ENCODE measurements at regions not wholly inside any gene's neighbourhood (a gene's known extent, or its start where the extent isn't known, plus 50 kb on each side); places are given as distances from the start of the nearest gene placed in this dataset.

- TF ChIP-seq, protein P1, sequence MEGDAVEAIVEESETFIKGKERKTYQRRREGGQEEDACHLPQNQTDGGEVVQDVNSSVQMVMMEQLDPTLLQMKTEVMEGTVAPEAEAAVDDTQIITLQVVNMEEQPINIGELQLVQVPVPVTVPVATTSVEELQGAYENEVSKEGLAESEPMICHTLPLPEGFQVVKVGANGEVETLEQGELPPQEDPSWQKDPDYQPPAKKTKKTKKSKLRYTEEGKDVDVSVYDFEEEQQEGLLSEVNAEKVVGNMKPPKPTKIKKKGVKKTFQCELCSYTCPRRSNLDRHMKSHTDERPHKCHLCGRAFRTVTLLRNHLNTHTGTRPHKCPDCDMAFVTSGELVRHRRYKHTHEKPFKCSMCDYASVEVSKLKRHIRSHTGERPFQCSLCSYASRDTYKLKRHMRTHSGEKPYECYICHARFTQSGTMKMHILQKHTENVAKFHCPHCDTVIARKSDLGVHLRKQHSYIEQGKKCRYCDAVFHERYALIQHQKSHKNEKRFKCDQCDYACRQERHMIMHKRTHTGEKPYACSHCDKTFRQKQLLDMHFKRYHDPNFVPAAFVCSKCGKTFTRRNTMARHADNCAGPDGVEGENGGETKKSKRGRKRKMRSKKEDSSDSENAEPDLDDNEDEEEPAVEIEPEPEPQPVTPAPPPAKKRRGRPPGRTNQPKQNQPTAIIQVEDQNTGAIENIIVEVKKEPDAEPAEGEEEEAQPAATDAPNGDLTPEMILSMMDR (IDR thresholded peaks at IDR 0.05; ENCODE audit: insufficient read depth, low read depth, low read length): no peak
- Histone ChIP-seq H3K4me3 (ENCODE audit: low read depth, low read length) (no peak overlapping the region), H3K36me3 (ENCODE audit: control insufficient read depth, insufficient read depth, low read length) (no peaks in the 10 kb centered on the region), H3K27me3 (ENCODE audit: control insufficient read depth, insufficient read depth, low read length) (no peaks in the 10 kb centered on the region)
- ChIA-PET POLR2A (no interaction called here), CTCF (no interaction called here)
- no peak for DNase-seq (ENCODE audit: low read depth)
Observed at GRCh38 chr9:7592321-7593316, 207.0 kb downstream of the DMAC1 start.

GRCh38 chr9:7591501-7591900 lies 208.1 kb downstream of the DMAC1 start:
- Histone ChIP-seq H3K4me3 (ENCODE audit: low read depth, low read length) (no peak overlapping the region), H3K27me3 (ENCODE audit: control insufficient read depth, insufficient read depth, low read length) (no peaks in the 10 kb centered on the region), H3K36me3 (ENCODE audit: control insufficient read depth, insufficient read depth, low read length) (no peaks in the 10 kb centered on the region)
- POLR2A ChIA-PET: no interaction called here
- CTCF ChIA-PET: interaction anchor here (0.7 kb wide), 1 partner anchor 218 kb away, joined by 3 read pairs; no protein-coding TSS in a partner anchor
- no peak for DNase-seq (ENCODE audit: low read depth)
- TF ChIP-seq, protein P1 (IDR thresholded peaks at IDR 0.05; ENCODE audit: insufficient read depth, low read depth, low read length): no peak

GRCh38 chr9:7580568-7580967 lies 219.0 kb downstream of the DMAC1 start:
- Histone ChIP-seq H3K27me3 (ENCODE audit: control insufficient read depth, insufficient read depth, low read length) (no peaks in the 10 kb centered on the region), H3K36me3 (ENCODE audit: control insufficient read depth, insufficient read depth, low read length) (no peaks in the 10 kb centered on the region), H3K4me3 (ENCODE audit: low read depth, low read length) (no peak overlapping the region)
- ChIA-PET POLR2A (no interaction called here), CTCF (interaction anchor here (1.1 kb wide), 1 partner anchor 10 kb away, joined by 4 read pairs; no protein-coding TSS in a partner anchor)
- DNase-seq (ENCODE audit: low read depth): no peak
- TF ChIP-seq, protein P1 (IDR thresholded peaks at IDR 0.05; ENCODE audit: insufficient read depth, low read depth, low read length): no peak

DNA sequence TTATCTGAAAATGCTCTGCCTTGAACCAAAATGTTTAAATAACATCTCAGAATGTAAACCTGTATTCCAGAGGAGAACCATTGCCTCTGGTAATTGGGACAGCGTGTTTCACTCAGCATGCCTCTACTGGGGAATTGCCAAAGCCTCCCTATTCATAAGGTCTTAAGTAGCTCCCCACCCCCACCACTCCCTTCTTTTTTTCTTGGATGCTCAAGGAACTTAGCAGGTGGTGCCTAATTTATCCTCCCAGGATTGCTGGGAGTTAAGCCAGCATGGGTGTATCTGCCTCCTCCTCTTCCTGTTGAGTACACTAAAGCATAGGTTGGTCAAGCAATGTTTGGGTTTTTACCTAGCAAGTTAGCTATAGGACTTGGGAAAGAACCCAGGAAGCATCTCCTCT lies 220.2 kb downstream of the DMAC1 start:
- ChIA-PET CTCF (no interaction called here), POLR2A (no interaction called here)
- Histone ChIP-seq H3K36me3 (ENCODE audit: control insufficient read depth, insufficient read depth, low read length) (no peaks in the 10 kb centered on the region), H3K4me3 (ENCODE audit: low read depth, low read length) (no peak overlapping the region), H3K27me3 (ENCODE audit: control insufficient read depth, insufficient read depth, low read length) (no peaks in the 10 kb centered on the region)
- no peak for DNase-seq (ENCODE audit: low read depth)
- TF ChIP-seq, protein P1 (IDR thresholded peaks at IDR 0.05; ENCODE audit: insufficient read depth, low read depth, low read length): no peak

- no peak overlapping the region for H3K4me3 ChIP-seq (ENCODE audit: low read depth, low read length)
- DNase-seq (ENCODE audit: low read depth): no peak
- H3K36me3 ChIP-seq (ENCODE audit: control insufficient read depth, insufficient read depth, low read length): no peaks in the 10 kb centered on the region
- no peaks in the 10 kb centered on the region for H3K27me3 ChIP-seq (ENCODE audit: control insufficient read depth, insufficient read depth, low read length)
- ChIA-PET POLR2A (no interaction called here), CTCF (no interaction called here)
- TF ChIP-seq, protein P1 (IDR thresholded peaks at IDR 0.05; ENCODE audit: insufficient read depth, low read depth, low read length): no peak
Observed at GRCh38 chr9:7578951-7579350, 220.6 kb downstream of the DMAC1 start.

Measured in BJ (cell line).